ENCODE measurements at regions not wholly inside any gene's neighbourhood (a gene's known extent, or its start where the extent isn't known, plus 50 kb on each side); places are given as distances from the start of the nearest gene placed in this dataset.

DNA sequence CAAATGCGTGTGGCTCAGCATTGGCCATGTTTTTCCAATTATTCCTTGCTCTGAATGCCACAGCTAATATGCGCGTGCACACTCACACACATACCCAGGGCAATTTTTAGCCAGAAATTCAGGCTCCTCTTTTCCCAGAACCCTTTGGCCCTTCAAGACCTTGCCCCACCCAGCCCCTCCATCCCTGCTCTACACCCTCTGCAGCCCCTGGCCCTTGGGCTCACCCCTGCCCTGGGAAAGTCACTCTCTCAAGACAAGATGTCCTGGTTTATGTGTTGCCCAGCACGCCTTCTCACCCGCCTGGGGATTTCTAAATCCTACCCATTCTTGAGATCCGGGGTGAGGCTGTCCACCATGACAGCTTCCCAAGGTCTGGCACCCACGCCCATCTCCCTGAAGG lies 319.7 kb downstream of the CYP26B1 start:
- Histone ChIP-seq H3K9ac (ENCODE audit: insufficient read length) (no peak overlapping the region), H3K9me3 (ENCODE audit: low read depth, low read length) (no peaks in the 10 kb centered on the region), H3K4me3 (no peak overlapping the region), H3K27ac (no peak overlapping the region), H3K36me3 (ENCODE audit: insufficient read depth, low read length) (no peaks in the 10 kb centered on the region)
- TF ChIP-seq POLR2AphosphoS5 (IDR thresholded peaks at IDR 0.05; ENCODE audit: borderline replicate concordance, low read depth, low read length) = no peak
- no peak for TF ChIP-seq FOXP2 (optimal IDR thresholded peaks at IDR 0.05; ENCODE audit: control extremely low read depth, extremely low read length, insufficient read depth)
- no peak for TF ChIP-seq EZH2 (IDR thresholded peaks at IDR 0.05)
- DNase-seq (ENCODE audit: low read depth, low spot score) = no peak

DNA sequence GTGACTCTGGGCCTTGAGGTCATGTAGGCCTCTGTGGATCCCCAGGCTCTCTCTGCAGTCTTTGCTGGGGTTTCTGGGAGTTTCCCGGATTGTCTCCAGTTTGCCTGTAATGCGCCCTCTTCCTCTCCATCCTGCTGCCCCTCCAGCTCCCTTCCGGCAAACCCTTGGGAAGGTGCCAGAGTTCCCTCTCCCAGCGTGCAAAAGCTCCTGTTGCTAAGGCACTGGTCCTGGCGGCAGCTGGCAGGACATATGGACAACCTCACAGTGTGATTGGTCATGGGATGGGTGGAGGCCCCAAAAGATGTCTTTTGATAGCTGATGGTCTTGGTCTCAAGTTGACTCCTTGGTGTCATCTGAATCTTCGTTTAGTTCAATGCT lies 320.1 kb downstream of the CYP26B1 start:
- H3K9me3 ChIP-seq (ENCODE audit: low read depth, low read length) = no peaks in the 10 kb centered on the region
- no peak overlapping the region for H3K9ac ChIP-seq (ENCODE audit: insufficient read length)
- no peak overlapping the region for H3K27ac ChIP-seq
- H3K36me3 ChIP-seq (ENCODE audit: insufficient read depth, low read length) = no peaks in the 10 kb centered on the region
- TF ChIP-seq FOXP2 (optimal IDR thresholded peaks at IDR 0.05; ENCODE audit: control extremely low read depth, extremely low read length, insufficient read depth) (no peak), POLR2AphosphoS5 (IDR thresholded peaks at IDR 0.05; ENCODE audit: borderline replicate concordance, low read depth, low read length) (no peak), EZH2 (IDR thresholded peaks at IDR 0.05) (no peak)
- DNase-seq (ENCODE audit: low read depth, low spot score) = no peak
- H3K4me3 ChIP-seq = no peak overlapping the region

DNA sequence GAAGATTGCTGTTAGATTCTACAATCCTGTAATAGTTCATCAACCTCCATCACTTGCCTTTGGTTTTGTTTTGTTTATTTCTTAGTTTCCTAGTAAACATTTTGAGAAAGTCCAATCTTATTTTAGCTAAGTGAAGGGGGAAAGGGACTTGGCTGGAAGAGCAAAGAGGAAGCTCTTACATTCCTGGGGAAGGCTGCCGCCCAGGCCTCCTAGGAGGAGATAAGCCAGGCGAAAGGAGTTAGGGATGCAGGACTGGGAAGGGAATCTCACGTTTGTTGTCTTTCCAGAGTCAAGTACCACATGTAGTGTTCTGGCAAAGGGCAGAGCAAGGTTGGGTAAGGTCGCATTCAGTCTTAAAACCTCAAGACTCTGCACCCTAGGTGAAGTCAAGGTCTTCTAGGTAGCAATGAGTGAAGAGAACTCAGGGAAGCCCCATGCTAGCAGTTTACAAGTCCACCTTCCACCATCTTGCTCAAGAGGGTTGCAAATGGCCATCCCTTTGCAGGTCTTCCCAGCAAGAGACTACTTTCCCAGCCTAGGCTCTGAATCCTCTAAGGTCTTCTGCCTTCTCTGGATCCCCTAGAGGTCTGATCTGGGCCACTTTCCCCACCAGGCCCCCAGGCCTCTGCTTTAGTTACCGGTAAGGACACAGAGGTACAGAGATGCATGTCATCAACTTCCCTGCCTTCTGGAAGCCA lies 320.7 kb downstream of the CYP26B1 start:
- Histone ChIP-seq H3K9ac (ENCODE audit: insufficient read length) (no peak overlapping the region), H3K9me3 (ENCODE audit: low read depth, low read length) (no peaks in the 10 kb centered on the region), H3K4me3 (no peak overlapping the region), H3K36me3 (ENCODE audit: insufficient read depth, low read length) (no peaks in the 10 kb centered on the region), H3K27ac (no peak overlapping the region)
- no peak for DNase-seq (ENCODE audit: low read depth, low spot score)
- TF ChIP-seq POLR2AphosphoS5 (IDR thresholded peaks at IDR 0.05; ENCODE audit: borderline replicate concordance, low read depth, low read length) (no peak), EZH2 (IDR thresholded peaks at IDR 0.05) (no peak)

DNA sequence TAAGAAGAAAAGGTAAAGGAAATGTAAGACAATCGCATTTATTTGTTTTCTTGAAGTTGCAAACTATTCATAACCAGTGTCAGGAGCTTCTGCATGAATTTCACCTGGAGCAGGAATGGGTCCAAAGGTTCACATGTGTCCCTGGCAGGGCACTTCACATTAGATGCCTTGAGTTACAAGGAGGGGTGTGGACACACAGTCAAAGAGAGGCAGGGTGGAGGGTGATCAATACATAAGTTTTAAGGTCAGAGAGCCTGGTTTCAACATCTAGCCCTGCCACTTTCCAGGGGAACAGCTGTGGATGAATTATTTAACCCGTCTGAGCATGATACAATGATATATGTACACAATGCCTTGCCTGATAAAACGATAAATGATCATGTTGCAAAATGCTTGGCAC lies 321.4 kb downstream of the CYP26B1 start:
- H3K9me3 ChIP-seq (ENCODE audit: low read depth, low read length) = no peaks in the 10 kb centered on the region
- no peak overlapping the region for H3K9ac ChIP-seq (ENCODE audit: insufficient read length)
- no peaks in the 10 kb centered on the region for H3K36me3 ChIP-seq (ENCODE audit: insufficient read depth, low read length)
- no peak for DNase-seq (ENCODE audit: low read depth, low spot score)
- H3K4me3 ChIP-seq = no peak overlapping the region
- no peak for TF ChIP-seq FOXP2 (optimal IDR thresholded peaks at IDR 0.05; ENCODE audit: control extremely low read depth, extremely low read length, insufficient read depth)
- TF ChIP-seq POLR2AphosphoS5 (IDR thresholded peaks at IDR 0.05; ENCODE audit: borderline replicate concordance, low read depth, low read length) = no peak
- TF ChIP-seq EZH2 (IDR thresholded peaks at IDR 0.05) = no peak
- H3K27ac ChIP-seq = no peak overlapping the region

DNA sequence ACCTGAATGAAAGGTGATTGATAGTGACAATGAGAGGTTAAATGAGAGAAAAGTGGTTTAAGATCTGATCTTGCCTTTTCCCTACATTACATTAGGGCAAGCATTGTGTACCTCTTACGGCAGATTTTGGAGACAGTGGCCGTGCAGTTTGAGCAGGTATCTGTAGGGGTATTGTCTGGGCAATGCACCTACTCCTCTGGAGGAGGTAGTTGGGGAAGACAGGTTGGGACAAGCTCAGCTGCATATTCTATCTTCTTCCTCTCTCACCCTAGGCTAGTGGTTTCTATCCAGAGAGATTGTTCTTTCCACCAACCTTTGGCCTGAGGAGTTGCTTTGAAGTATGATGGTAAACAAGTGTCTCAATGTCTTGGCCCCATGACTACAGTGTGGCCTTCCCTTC lies 323.2 kb downstream of the CYP26B1 start:
- Histone ChIP-seq H3K36me3 (ENCODE audit: insufficient read depth, low read length) (no peaks in the 10 kb centered on the region), H3K4me3 (no peak overlapping the region), H3K9me3 (ENCODE audit: low read depth, low read length) (no peaks in the 10 kb centered on the region), H3K9ac (ENCODE audit: insufficient read length) (no peak overlapping the region), H3K27ac (no peak overlapping the region)
- no peak for TF ChIP-seq FOXP2 (optimal IDR thresholded peaks at IDR 0.05; ENCODE audit: control extremely low read depth, extremely low read length, insufficient read depth)
- no peak for TF ChIP-seq EZH2 (IDR thresholded peaks at IDR 0.05)
- TF ChIP-seq POLR2AphosphoS5 (IDR thresholded peaks at IDR 0.05; ENCODE audit: borderline replicate concordance, low read depth, low read length) = no peak
- no peak for DNase-seq (ENCODE audit: low read depth, low spot score)

DNA sequence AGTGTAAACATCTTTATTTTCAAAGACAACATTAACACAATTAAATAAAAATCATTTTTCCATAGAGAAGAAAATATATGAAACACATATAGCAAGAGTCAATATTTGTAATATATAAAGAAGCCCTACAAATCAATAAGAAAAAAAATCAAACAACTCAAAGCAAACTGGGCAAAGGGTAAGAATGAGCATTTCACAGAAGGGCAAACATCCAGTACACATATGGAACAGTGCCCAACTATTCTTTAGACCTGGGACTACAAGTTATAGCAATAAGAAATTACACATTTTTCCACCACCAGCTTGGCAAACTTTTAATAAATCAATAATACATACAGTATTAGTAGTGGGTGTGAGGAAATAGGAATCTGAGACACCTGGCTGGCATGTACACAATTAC lies 324.1 kb downstream of the CYP26B1 start:
- Histone ChIP-seq H3K9ac (ENCODE audit: insufficient read length) (no peak overlapping the region), H3K9me3 (ENCODE audit: low read depth, low read length) (no peaks in the 10 kb centered on the region), H3K36me3 (ENCODE audit: insufficient read depth, low read length) (no peaks in the 10 kb centered on the region), H3K27ac (no peak overlapping the region), H3K4me3 (no peak overlapping the region)
- no peak for DNase-seq (ENCODE audit: low read depth, low spot score)
- TF ChIP-seq EZH2 (IDR thresholded peaks at IDR 0.05) = no peak
- no peak for TF ChIP-seq FOXP2 (optimal IDR thresholded peaks at IDR 0.05; ENCODE audit: control extremely low read depth, extremely low read length, insufficient read depth)
- TF ChIP-seq POLR2AphosphoS5 (IDR thresholded peaks at IDR 0.05; ENCODE audit: borderline replicate concordance, low read depth, low read length) = no peak

DNA sequence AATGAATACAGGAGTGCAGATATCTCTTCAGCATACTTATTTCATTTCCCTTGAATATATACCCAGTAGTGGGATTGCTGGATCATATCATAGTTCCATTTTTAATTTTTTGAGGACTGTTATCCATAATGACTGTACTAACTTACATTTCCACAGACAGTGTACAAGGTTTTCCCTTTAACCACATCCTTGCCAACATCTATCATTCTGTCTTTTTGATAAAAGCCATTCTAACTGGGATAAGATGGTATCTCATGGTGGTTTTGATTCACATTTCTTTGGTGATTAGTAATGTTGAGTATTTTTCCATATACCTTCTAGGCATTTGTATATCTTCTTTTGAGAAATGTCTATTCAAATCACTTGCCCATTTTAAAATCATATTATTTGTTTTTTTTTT lies 325.2 kb downstream of the CYP26B1 start:
- no peak for TF ChIP-seq FOXP2 (optimal IDR thresholded peaks at IDR 0.05; ENCODE audit: control extremely low read depth, extremely low read length, insufficient read depth)
- no peak for TF ChIP-seq EZH2 (IDR thresholded peaks at IDR 0.05)
- no peak for TF ChIP-seq POLR2AphosphoS5 (IDR thresholded peaks at IDR 0.05; ENCODE audit: borderline replicate concordance, low read depth, low read length)
- H3K36me3 ChIP-seq (ENCODE audit: insufficient read depth, low read length) = no peaks in the 10 kb centered on the region
- DNase-seq (ENCODE audit: low read depth, low spot score) = no peak
- no peaks in the 10 kb centered on the region for H3K9me3 ChIP-seq (ENCODE audit: low read depth, low read length)
- H3K9ac ChIP-seq (ENCODE audit: insufficient read length) = no peak overlapping the region
- H3K27ac ChIP-seq = no peak overlapping the region
- H3K4me3 ChIP-seq = no peak overlapping the region

DNA sequence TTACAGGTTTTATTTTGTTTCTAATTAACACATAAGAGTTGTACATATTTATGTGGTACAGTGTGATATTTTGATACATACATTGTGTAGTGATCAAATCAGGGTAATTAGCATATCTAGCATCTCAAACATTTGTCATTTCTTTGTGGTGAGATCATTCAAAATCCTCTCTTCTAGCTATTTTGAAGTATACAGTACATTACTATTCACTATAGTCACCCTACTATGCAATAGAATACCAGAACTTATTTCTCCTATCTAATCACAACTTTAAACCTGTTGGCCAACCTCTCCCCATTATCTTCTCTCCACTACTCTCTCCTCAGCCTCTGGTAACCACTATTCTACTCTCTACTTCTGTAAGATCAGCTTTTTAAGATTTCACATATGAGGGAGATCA lies 325.8 kb downstream of the CYP26B1 start:
- no peak for TF ChIP-seq FOXP2 (optimal IDR thresholded peaks at IDR 0.05; ENCODE audit: control extremely low read depth, extremely low read length, insufficient read depth)
- no peak for TF ChIP-seq EZH2 (IDR thresholded peaks at IDR 0.05)
- no peak for TF ChIP-seq POLR2AphosphoS5 (IDR thresholded peaks at IDR 0.05; ENCODE audit: borderline replicate concordance, low read depth, low read length)
- no peak for DNase-seq (ENCODE audit: low read depth, low spot score)
- Histone ChIP-seq H3K27ac (no peak overlapping the region), H3K9ac (ENCODE audit: insufficient read length) (no peak overlapping the region), H3K36me3 (ENCODE audit: insufficient read depth, low read length) (no peaks in the 10 kb centered on the region), H3K9me3 (ENCODE audit: low read depth, low read length) (no peaks in the 10 kb centered on the region), H3K4me3 (no peak overlapping the region)

DNA sequence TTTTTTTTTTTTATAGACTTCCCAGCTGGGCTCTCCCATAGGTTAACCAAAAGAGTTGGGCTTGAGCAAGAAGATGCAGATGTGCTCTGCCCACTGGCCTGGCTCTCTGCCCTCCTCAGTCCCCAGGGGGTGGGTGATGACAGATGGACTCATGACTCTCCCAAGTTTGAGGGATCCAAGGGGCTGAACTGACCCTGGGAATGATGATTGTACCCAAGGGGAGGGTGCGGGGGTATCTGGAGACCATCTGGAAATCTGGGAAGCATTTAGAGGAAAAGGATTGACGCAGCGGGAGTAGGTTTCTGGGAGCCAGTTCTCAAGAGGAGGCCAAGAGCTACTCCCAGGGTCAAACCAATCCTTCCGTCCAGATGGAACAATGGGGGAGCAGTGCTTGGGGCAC lies 330.8 kb downstream of the CYP26B1 start:
- no peaks in the 10 kb centered on the region for H3K9me3 ChIP-seq (ENCODE audit: low read depth, low read length)
- DNase-seq (ENCODE audit: low read depth, low spot score) = no peak
- H3K9ac ChIP-seq (ENCODE audit: insufficient read length) = no peak overlapping the region
- H3K4me3 ChIP-seq = no peak overlapping the region
- H3K36me3 ChIP-seq (ENCODE audit: insufficient read depth, low read length) = no peaks in the 10 kb centered on the region
- no peak overlapping the region for H3K27ac ChIP-seq
- TF ChIP-seq POLR2AphosphoS5 (IDR thresholded peaks at IDR 0.05; ENCODE audit: borderline replicate concordance, low read depth, low read length) = no peak
- no peak for TF ChIP-seq FOXP2 (optimal IDR thresholded peaks at IDR 0.05; ENCODE audit: control extremely low read depth, extremely low read length, insufficient read depth)
- no peak for TF ChIP-seq EZH2 (IDR thresholded peaks at IDR 0.05)
